ENCODE measurements at regions not wholly inside any gene's neighbourhood (a gene's known extent, or its start where the extent isn't known, plus 50 kb on each side); places are given as distances from the start of the nearest gene placed in this dataset.

- TF ChIP-seq, protein P1, sequence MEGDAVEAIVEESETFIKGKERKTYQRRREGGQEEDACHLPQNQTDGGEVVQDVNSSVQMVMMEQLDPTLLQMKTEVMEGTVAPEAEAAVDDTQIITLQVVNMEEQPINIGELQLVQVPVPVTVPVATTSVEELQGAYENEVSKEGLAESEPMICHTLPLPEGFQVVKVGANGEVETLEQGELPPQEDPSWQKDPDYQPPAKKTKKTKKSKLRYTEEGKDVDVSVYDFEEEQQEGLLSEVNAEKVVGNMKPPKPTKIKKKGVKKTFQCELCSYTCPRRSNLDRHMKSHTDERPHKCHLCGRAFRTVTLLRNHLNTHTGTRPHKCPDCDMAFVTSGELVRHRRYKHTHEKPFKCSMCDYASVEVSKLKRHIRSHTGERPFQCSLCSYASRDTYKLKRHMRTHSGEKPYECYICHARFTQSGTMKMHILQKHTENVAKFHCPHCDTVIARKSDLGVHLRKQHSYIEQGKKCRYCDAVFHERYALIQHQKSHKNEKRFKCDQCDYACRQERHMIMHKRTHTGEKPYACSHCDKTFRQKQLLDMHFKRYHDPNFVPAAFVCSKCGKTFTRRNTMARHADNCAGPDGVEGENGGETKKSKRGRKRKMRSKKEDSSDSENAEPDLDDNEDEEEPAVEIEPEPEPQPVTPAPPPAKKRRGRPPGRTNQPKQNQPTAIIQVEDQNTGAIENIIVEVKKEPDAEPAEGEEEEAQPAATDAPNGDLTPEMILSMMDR (IDR thresholded peaks at IDR 0.05): no peak
- TF ChIP-seq POLR2A (IDR thresholded peaks at IDR 0.05): no peak
These were observed 450.7 kb downstream of the GALC start for GRCh38 chr14:87542288-87542687.

Measured in adrenal gland (tissue), 5 donors.